ENCODE measurements at regions not wholly inside any gene's neighbourhood (a gene's known extent, or its start where the extent isn't known, plus 50 kb on each side); places are given as distances from the start of the nearest gene placed in this dataset.
A peak's percentile ranks its signal among the peaks of the same experiment; 100 is the strongest.

DNA sequence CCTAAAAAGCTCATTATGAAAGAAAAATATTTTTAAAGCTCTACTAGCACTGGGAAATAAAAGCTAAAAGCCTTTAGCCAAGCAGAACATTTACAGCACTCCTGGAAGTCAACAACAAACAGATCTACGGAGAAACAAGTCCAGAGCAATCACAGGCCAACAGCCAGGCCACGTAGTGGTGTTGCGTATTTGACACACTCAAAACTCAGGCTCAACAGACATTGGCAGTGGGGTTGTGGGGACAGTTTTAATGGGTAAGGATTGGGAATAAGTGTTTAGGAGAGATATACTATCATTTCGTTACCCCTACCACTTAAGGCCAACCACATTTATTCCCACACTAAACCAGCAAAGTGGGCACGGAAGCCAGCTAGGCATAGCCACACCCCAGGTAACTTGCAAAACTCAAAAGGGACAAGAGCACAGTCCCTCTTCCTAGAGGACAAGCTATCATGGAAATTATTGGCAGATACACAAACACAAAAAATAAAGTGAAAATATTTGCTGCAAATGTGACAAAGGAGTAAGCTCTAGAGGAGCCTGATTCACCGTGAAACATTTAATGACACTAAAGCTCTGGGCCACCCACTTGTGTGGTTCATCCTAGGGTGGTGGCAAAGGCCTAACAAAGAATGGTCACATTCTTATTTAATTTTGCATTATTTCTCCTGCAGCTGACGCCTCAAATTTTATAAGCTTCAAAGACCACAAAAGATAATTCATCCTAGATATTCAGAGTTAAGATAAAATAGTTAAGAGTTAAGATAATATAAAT is 498.2 kb downstream of the TNS3 start:
- intact Hi-C loops (cut with DNase I), result loop anchor here in 1 of 3 donors (10.0 kb wide), 1 partner anchor 1169 kb away; no protein-coding TSS in a partner anchor
- FAIRE-seq (no peak), DNase-seq (no peak), ATAC-seq (no peak)
- Histone ChIP-seq H3K36me3 (no peaks in the 10 kb centered on the region), H3K27ac (no peak overlapping the region), H3K4me1 (no peaks in the 10 kb centered on the region), H3K9me3 (no peaks in the 10 kb centered on the region), H3K4me3 (no peak overlapping the region), H3K27me3 (no peaks in the 10 kb centered on the region)
- 81 to 89% methylated on average over 7 of the region's 7 CpGs for whole genome bisulfite sequencing, 2 donors
- TF ChIP-seq, protein P1, sequence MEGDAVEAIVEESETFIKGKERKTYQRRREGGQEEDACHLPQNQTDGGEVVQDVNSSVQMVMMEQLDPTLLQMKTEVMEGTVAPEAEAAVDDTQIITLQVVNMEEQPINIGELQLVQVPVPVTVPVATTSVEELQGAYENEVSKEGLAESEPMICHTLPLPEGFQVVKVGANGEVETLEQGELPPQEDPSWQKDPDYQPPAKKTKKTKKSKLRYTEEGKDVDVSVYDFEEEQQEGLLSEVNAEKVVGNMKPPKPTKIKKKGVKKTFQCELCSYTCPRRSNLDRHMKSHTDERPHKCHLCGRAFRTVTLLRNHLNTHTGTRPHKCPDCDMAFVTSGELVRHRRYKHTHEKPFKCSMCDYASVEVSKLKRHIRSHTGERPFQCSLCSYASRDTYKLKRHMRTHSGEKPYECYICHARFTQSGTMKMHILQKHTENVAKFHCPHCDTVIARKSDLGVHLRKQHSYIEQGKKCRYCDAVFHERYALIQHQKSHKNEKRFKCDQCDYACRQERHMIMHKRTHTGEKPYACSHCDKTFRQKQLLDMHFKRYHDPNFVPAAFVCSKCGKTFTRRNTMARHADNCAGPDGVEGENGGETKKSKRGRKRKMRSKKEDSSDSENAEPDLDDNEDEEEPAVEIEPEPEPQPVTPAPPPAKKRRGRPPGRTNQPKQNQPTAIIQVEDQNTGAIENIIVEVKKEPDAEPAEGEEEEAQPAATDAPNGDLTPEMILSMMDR (IDR thresholded peaks at IDR 0.05), result no peak

- 74 to 76% methylated on average over 3 of the region's 3 CpGs for WGBS, 2 donors
- no peak for ATAC-seq
- Histone ChIP-seq H3K36me3 (no peaks in the 10 kb centered on the region), H3K27ac (no peak overlapping the region), H3K27me3 (no peaks in the 10 kb centered on the region), H3K4me3 (no peak overlapping the region), H3K9me3 (no peaks in the 10 kb centered on the region), H3K4me1 (no peaks in the 10 kb centered on the region)
- FAIRE-seq, result no peak
- TF ChIP-seq, protein P1 (IDR thresholded peaks at IDR 0.05), result no peak
- DNase-seq, result no peak
- intact Hi-C loops (cut with DNase I), result loop anchor here in 1 of 3 donors (10.0 kb wide), 1 partner anchor 1166 kb away; no protein-coding TSS in a partner anchor
Measured at GRCh38 chr7:47080816-47081215, 501.1 kb downstream of the TNS3 start.

GRCh38 chr7:47078241-47078640 is 503.7 kb downstream of the TNS3 start:
- Histone ChIP-seq H3K4me1 (peaks cover 0 to 11% (median 6%) of the 10 kb centered on the region in 3 donors), H3K9me3 (no peaks in the 10 kb centered on the region), H3K27me3 (no peaks in the 10 kb centered on the region), H3K4me3 (no peak overlapping the region), H3K27ac (no peak overlapping the region), H3K36me3 (no peaks in the 10 kb centered on the region)
- WGBS, 2 donors, result 83 to 95% methylated on average over 2 of the region's 2 CpGs
- no peak for DNase-seq
- TF ChIP-seq, protein P1 (IDR thresholded peaks at IDR 0.05), result no peak
- FAIRE-seq, result no peak
- ATAC-seq, result no peak
- intact Hi-C loops (cut with DNase I), result no loop called here

- FAIRE-seq (no peak), ATAC-seq (peak in 2 of 4 donors; percentile 61 to 71), DNase-seq (no peak)
- 4 to 14% methylated on average over 2 of the region's 2 CpGs for WGBS, 2 donors
- Histone ChIP-seq H3K4me1 (peaks cover 0 to 11% (median 6%) of the 10 kb centered on the region in 3 donors), H3K36me3 (no peaks in the 10 kb centered on the region), H3K9me3 (no peaks in the 10 kb centered on the region), H3K27ac (no peak overlapping the region), H3K4me3 (no peak overlapping the region), H3K27me3 (no peaks in the 10 kb centered on the region)
- intact Hi-C loops (cut with DNase I), result no loop called here
- TF ChIP-seq, protein P1 (IDR thresholded peaks at IDR 0.05), result no peak
Measured at GRCh38 chr7:47074702-47075153, 507.2 kb downstream of the TNS3 start.

- WGBS, 2 donors, result 94 to 98% methylated on average over 7 of the region's 7 CpGs
- ATAC-seq (no peak), DNase-seq (no peak), FAIRE-seq (no peak)
- intact Hi-C loops (cut with DNase I), result no loop called here
- H3K4me3 ChIP-seq, result no peak overlapping the region
- TF ChIP-seq, protein P1 (IDR thresholded peaks at IDR 0.05), result no peak
- H3K27me3 ChIP-seq, result no peaks in the 10 kb centered on the region
- no peaks in the 10 kb centered on the region for H3K9me3 ChIP-seq
- H3K36me3 ChIP-seq, result no peaks in the 10 kb centered on the region
- H3K27ac ChIP-seq, result no peak overlapping the region
- H3K4me1 ChIP-seq, result peaks cover 0 to 11% (median 6%) of the 10 kb centered on the region in 3 donors
Measured at GRCh38 chr7:47073284-47073683, 508.6 kb downstream of the TNS3 start.
